ENCODE measurements at regions not wholly inside any gene's neighbourhood (a gene's known extent, or its start where the extent isn't known, plus 50 kb on each side); places are given as distances from the start of the nearest gene placed in this dataset.

DNA sequence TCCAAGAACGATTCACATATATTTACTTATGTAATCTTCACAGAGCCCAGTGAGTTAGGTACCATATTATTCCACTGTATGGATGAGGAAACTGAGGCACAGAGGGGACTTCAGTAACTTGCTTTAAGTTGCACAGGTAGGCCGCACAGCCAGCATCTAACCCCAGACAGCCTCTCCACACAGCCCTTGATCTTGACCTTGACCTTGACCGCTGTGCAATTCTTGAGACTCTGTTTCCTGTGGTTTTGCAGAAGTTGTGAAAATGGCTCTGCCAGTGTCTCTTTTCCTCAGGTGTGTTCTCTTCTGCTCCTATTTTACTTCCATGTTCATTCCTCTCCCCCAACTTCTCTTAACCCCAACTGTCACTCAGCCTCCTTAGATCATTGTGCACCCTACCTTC, 206.5 kb downstream of the SOX11 start:
- TF ChIP-seq, protein P1, sequence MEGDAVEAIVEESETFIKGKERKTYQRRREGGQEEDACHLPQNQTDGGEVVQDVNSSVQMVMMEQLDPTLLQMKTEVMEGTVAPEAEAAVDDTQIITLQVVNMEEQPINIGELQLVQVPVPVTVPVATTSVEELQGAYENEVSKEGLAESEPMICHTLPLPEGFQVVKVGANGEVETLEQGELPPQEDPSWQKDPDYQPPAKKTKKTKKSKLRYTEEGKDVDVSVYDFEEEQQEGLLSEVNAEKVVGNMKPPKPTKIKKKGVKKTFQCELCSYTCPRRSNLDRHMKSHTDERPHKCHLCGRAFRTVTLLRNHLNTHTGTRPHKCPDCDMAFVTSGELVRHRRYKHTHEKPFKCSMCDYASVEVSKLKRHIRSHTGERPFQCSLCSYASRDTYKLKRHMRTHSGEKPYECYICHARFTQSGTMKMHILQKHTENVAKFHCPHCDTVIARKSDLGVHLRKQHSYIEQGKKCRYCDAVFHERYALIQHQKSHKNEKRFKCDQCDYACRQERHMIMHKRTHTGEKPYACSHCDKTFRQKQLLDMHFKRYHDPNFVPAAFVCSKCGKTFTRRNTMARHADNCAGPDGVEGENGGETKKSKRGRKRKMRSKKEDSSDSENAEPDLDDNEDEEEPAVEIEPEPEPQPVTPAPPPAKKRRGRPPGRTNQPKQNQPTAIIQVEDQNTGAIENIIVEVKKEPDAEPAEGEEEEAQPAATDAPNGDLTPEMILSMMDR (IDR thresholded peaks at IDR 0.05): no peak
- TF ChIP-seq, protein P2, sequence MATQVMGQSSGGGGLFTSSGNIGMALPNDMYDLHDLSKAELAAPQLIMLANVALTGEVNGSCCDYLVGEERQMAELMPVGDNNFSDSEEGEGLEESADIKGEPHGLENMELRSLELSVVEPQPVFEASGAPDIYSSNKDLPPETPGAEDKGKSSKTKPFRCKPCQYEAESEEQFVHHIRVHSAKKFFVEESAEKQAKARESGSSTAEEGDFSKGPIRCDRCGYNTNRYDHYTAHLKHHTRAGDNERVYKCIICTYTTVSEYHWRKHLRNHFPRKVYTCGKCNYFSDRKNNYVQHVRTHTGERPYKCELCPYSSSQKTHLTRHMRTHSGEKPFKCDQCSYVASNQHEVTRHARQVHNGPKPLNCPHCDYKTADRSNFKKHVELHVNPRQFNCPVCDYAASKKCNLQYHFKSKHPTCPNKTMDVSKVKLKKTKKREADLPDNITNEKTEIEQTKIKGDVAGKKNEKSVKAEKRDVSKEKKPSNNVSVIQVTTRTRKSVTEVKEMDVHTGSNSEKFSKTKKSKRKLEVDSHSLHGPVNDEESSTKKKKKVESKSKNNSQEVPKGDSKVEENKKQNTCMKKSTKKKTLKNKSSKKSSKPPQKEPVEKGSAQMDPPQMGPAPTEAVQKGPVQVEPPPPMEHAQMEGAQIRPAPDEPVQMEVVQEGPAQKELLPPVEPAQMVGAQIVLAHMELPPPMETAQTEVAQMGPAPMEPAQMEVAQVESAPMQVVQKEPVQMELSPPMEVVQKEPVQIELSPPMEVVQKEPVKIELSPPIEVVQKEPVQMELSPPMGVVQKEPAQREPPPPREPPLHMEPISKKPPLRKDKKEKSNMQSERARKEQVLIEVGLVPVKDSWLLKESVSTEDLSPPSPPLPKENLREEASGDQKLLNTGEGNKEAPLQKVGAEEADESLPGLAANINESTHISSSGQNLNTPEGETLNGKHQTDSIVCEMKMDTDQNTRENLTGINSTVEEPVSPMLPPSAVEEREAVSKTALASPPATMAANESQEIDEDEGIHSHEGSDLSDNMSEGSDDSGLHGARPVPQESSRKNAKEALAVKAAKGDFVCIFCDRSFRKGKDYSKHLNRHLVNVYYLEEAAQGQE (IDR thresholded peaks at IDR 0.05; ENCODE audit: insufficient read depth in 1 of 2, low read depth in 2 of 2, low read length in 1 of 2): no peak
- TF ChIP-seq TCF7L2 (IDR thresholded peaks at IDR 0.05; ENCODE audit: low read depth, low read length) (no peak), POLR2AphosphoS5 (IDR thresholded peaks at IDR 0.05; ENCODE audit: low read depth, low read length) (no peak), SIN3A (IDR thresholded peaks at IDR 0.05; ENCODE audit: borderline replicate concordance, insufficient read depth, low read depth, low read length) (no peak)
